ENCODE measurements at regions not wholly inside any gene's neighbourhood (a gene's known extent, or its start where the extent isn't known, plus 50 kb on each side); places are given as distances from the start of the nearest gene placed in this dataset.

DNA sequence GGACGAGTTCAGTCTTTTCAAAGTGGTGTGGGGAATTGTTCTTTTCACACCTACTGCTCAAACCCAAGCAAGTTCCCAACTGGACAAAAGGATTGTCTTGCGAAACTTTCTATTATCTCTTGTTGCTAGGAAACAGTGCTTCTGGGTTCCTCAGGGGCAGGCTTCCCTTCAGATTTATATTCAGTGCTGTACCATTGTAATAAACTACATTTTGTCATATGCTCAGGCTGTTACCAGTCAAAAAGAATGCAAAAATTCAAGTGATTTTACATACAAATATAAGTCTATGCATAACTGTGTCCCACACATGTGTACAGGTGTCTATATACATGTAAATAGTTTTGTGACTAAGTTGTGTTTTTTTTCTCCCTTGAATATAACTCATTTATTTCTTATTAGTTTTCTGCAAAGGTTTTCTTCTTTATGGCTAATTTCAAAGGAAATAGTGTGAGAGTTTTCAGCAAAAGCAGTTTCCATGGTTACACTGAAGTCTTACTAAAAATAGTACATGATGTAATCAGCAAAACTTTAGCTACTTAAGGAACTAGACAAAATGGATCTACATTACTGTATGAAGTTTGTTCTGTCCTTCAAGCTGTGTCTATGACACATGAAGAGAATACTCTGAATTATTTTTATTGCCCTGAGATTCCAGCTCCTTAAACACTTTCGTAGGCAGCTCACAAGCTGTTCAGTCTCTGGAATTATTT is 430.2 kb upstream of the TMPO start:
- TF ChIP-seq, protein P1, sequence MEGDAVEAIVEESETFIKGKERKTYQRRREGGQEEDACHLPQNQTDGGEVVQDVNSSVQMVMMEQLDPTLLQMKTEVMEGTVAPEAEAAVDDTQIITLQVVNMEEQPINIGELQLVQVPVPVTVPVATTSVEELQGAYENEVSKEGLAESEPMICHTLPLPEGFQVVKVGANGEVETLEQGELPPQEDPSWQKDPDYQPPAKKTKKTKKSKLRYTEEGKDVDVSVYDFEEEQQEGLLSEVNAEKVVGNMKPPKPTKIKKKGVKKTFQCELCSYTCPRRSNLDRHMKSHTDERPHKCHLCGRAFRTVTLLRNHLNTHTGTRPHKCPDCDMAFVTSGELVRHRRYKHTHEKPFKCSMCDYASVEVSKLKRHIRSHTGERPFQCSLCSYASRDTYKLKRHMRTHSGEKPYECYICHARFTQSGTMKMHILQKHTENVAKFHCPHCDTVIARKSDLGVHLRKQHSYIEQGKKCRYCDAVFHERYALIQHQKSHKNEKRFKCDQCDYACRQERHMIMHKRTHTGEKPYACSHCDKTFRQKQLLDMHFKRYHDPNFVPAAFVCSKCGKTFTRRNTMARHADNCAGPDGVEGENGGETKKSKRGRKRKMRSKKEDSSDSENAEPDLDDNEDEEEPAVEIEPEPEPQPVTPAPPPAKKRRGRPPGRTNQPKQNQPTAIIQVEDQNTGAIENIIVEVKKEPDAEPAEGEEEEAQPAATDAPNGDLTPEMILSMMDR (IDR thresholded peaks at IDR 0.05), result no peak
- TF ChIP-seq YY1 (IDR thresholded peaks at IDR 0.05; ENCODE audit: low read depth) (no peak), EZH2phosphoT487 (IDR thresholded peaks at IDR 0.05; ENCODE audit: borderline replicate concordance, low read depth) (no peak), FOXM1 (IDR thresholded peaks at IDR 0.05; ENCODE audit: low read depth) (no peak)

Measured in SK-N-SH (cell line).